Left ventricle myocardium inferior (tissue), 1 donor: ENCODE measurements at regions not wholly inside any gene's neighbourhood (a gene's known extent, or its start where the extent isn't known, plus 50 kb on each side); places are given as distances from the start of the nearest gene placed in this dataset.

ENCODE experiments used
- DNase-seq: peaks from one replicate; pipeline ENCODE4 v3.0.0-alpha.2; 2020
- H3K27ac ChIP-seq: fragments of 200-600 bp; replicated peaks from 2 replicates; pipeline ENCODE4 v1.8.0; 2021
- H3K27me3 ChIP-seq: fragments of 200-600 bp; 2 replicates; pipeline ENCODE4 v1.8.0; 2021; ENCODE audit warnings: low read depth
- H3K36me3 ChIP-seq: fragments of 200-600 bp; 2 replicates; pipeline ENCODE4 v1.8.0; 2021
- H3K4me1 ChIP-seq: fragments of 200-600 bp; 2 replicates; pipeline ENCODE4 v1.8.0; 2021
- H3K4me3 ChIP-seq: fragments of 200-600 bp; 2 replicates; pipeline ENCODE4 v1.8.0; 2021; ENCODE audit warnings: mild to moderate bottlenecking, moderate library complexity
- H3K9me3 ChIP-seq: fragments of 200-600 bp; replicated peaks from 2 replicates; pipeline ENCODE4 v1.8.0; 2021
- intact Hi-C: fragments of 100-400 bp; cut with micrococcal nuclease; formaldehyde crosslinking; loops from one replicate; pipeline ENCODE4 v1.11.0; 2022
- TF ChIP-seq, protein P1 (sequence below): fragments of 200-600 bp; IDR thresholded peaks from 2 replicates; pipeline ENCODE4 v1.8.0; 2021; ENCODE audit warnings: antibody characterized with exemption, mild to moderate bottlenecking, borderline replicate concordance
- donor health status: DM: no; HTN: yes; CAD: no; lungs with severe emphysema.

DNA sequence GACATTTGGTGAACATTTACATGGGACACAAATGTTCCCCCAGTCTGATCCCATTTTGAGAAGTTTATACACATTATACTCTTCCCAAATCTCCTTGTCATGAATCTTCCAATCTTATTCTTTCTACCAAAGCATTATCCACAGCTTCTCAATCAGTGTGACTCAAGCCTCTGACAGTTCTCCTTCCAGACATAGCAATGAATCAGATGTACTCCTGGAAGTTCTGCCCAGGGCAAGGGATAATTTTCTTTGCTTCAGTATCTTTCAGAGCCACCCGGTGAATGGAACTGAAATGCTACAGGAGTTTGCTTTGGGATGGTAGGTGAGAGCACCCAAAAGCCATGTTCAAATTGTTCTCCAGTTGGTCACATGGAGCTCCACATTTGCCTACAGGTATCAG lies 145.5 kb downstream of the ANXA5 start:
- no peak for DNase-seq
- TF ChIP-seq, protein P1, sequence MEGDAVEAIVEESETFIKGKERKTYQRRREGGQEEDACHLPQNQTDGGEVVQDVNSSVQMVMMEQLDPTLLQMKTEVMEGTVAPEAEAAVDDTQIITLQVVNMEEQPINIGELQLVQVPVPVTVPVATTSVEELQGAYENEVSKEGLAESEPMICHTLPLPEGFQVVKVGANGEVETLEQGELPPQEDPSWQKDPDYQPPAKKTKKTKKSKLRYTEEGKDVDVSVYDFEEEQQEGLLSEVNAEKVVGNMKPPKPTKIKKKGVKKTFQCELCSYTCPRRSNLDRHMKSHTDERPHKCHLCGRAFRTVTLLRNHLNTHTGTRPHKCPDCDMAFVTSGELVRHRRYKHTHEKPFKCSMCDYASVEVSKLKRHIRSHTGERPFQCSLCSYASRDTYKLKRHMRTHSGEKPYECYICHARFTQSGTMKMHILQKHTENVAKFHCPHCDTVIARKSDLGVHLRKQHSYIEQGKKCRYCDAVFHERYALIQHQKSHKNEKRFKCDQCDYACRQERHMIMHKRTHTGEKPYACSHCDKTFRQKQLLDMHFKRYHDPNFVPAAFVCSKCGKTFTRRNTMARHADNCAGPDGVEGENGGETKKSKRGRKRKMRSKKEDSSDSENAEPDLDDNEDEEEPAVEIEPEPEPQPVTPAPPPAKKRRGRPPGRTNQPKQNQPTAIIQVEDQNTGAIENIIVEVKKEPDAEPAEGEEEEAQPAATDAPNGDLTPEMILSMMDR = no peak
- no peaks in the 10 kb centered on the region for H3K9me3 ChIP-seq
- H3K36me3 ChIP-seq = no peaks in the 10 kb centered on the region
- peak overlapping the region; percentile 36 for H3K27ac ChIP-seq
- no peak overlapping the region for H3K4me3 ChIP-seq
- H3K4me1 ChIP-seq = peaks cover 32% of the 10 kb centered on the region
- no peaks in the 10 kb centered on the region for H3K27me3 ChIP-seq
- intact Hi-C loops = no loop called here

DNA sequence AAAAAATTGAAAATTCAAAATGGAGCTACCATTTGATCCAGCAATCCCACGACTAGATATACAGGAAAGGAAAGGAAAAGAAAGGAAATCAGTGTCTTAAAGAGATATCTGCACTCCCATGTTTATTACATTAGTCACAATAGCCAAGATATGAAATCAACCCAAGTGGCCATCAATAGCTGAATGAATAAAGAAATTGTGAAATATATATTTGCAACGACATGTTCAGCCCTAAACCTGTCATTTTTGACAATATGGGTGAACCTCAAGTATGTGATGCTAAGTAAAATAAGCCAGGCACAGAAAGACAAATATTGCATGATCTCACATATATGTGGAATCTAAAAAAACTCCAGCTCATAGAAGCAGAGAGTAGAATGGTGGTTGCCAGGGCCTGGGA lies 155.1 kb downstream of the ANXA5 start:
- DNase-seq = no peak
- intact Hi-C loops = no loop called here
- Histone ChIP-seq H3K27ac (no peak overlapping the region), H3K9me3 (peaks cover 7% of the 10 kb centered on the region), H3K36me3 (no peaks in the 10 kb centered on the region), H3K4me1 (no peaks in the 10 kb centered on the region), H3K27me3 (no peaks in the 10 kb centered on the region), H3K4me3 (no peak overlapping the region)
- TF ChIP-seq, protein P1 = no peak

GRCh38 chr4:121535351-121535750 lies 154.5 kb upstream of the QRFPR start:
- Histone ChIP-seq H3K4me3 (no peak overlapping the region), H3K9me3 (no peaks in the 10 kb centered on the region), H3K36me3 (no peaks in the 10 kb centered on the region), H3K27me3 (no peaks in the 10 kb centered on the region), H3K27ac (no peak overlapping the region), H3K4me1 (no peaks in the 10 kb centered on the region)
- intact Hi-C loops = no loop called here
- DNase-seq = no peak
- TF ChIP-seq, protein P1 = no peak

GRCh38 chr4:121534187-121534586 lies 153.4 kb upstream of the QRFPR start:
- Histone ChIP-seq H3K36me3 (no peaks in the 10 kb centered on the region), H3K4me3 (no peak overlapping the region), H3K27me3 (no peaks in the 10 kb centered on the region), H3K9me3 (no peaks in the 10 kb centered on the region), H3K27ac (no peak overlapping the region), H3K4me1 (no peaks in the 10 kb centered on the region)
- TF ChIP-seq, protein P1 = no peak
- DNase-seq = no peak
- intact Hi-C loops = no loop called here

GRCh38 chr4:121526509-121526908 lies 145.7 kb upstream of the QRFPR start:
- Histone ChIP-seq H3K4me3 (no peak overlapping the region), H3K27ac (no peak overlapping the region), H3K9me3 (no peaks in the 10 kb centered on the region), H3K4me1 (no peaks in the 10 kb centered on the region), H3K36me3 (no peaks in the 10 kb centered on the region), H3K27me3 (no peaks in the 10 kb centered on the region)
- intact Hi-C loops = no loop called here
- TF ChIP-seq, protein P1 = no peak
- DNase-seq = no peak
